ENCODE measurements at regions not wholly inside any gene's neighbourhood (a gene's known extent, or its start where the extent isn't known, plus 50 kb on each side); places are given as distances from the start of the nearest gene placed in this dataset.

DNA sequence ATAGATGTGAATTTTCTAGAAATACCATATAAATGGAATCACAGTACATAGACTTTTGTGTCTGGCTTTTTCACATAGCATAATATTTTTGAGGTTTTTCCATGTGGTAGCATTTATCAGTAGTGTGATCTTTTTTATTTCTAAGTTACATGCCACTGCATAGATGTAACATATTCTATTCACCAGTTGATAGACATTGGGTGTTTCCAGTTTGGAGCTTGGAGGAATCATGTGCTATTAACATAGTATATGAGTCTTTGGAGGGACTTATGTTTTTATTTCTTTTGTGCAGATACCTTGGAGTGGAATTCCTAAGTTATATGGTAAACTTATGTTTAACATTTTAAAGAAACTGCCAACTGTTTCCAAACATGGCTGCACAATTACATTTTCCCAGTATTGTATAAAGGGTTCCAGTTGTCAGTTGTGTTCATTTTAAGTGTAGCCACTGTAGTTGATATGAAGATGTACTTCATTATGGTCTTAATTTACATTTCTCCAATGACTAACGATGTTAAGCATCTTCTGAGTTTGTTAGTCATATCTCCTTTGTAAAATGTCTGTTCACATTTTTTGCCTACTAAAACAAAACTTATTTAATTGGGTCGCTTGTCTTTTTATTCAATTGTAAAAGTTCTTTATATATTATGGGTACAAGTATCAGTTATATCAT, 145.7 kb upstream of the TRPC6 start:
- WGBS: 90% methylated on average over 2 of the region's 2 CpGs
- no peak for DNase-seq (ENCODE audit: low spot score)
- H3K4me3 ChIP-seq: no peak overlapping the region
- H3K36me3 ChIP-seq: no peaks in the 10 kb centered on the region
- no peak overlapping the region for H3K27ac ChIP-seq
- H3K9me3 ChIP-seq: no peaks in the 10 kb centered on the region
- no peaks in the 10 kb centered on the region for H3K4me1 ChIP-seq (replicated peaks)
- no peak for TF ChIP-seq POLR2AphosphoS5 (IDR thresholded peaks at IDR 0.05)
- TF ChIP-seq POLR2A (IDR thresholded peaks at IDR 0.05): no peak
- TF ChIP-seq, protein P1, sequence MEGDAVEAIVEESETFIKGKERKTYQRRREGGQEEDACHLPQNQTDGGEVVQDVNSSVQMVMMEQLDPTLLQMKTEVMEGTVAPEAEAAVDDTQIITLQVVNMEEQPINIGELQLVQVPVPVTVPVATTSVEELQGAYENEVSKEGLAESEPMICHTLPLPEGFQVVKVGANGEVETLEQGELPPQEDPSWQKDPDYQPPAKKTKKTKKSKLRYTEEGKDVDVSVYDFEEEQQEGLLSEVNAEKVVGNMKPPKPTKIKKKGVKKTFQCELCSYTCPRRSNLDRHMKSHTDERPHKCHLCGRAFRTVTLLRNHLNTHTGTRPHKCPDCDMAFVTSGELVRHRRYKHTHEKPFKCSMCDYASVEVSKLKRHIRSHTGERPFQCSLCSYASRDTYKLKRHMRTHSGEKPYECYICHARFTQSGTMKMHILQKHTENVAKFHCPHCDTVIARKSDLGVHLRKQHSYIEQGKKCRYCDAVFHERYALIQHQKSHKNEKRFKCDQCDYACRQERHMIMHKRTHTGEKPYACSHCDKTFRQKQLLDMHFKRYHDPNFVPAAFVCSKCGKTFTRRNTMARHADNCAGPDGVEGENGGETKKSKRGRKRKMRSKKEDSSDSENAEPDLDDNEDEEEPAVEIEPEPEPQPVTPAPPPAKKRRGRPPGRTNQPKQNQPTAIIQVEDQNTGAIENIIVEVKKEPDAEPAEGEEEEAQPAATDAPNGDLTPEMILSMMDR (IDR thresholded peaks at IDR 0.05): no peak
- H3K27me3 ChIP-seq (replicated peaks; ENCODE audit: insufficient read depth): no peaks in the 10 kb centered on the region
- intact Hi-C loops (cut with DNase I): no loop called here

DNA sequence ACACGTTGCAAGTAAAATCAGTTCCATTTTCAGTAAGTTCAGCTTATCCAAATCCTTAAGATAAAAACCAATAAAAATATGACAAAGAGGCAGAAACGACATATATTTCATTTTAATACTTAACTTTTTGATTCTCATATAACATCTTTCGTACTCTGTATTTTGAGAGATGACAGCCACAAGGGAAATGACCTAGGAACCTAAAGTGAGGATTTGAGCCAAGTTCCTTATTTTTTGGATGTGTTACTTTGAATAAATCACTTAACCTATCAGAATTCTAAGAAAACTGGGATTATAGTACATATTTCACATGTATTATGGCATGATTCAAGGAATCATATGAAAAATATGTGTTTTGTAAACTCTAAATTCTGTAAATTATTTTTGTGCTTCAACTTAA, 143.6 kb upstream of the TRPC6 start:
- H3K27me3 ChIP-seq (replicated peaks; ENCODE audit: insufficient read depth): no peaks in the 10 kb centered on the region

DNA sequence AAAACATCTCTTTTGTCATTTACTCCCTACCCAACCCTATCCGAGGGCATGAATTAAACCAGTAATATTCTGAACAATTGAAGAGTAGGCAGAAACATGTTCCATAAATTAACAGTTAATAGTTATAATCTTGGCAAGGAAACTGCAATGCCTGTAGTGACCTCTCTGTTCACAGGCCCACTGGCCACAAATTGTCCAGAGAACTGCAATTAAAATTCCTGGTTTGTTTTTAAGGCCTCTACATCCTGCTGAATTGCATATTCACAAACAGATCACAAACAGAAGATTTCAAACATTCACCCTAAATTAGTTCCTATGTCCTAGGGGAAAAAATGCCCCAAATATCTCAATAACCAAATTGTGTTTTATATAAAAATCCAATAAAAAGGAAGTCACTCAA, 143.2 kb upstream of the TRPC6 start:
- Histone ChIP-seq H3K36me3 (no peaks in the 10 kb centered on the region), H3K4me3 (no peak overlapping the region), H3K9me3 (no peaks in the 10 kb centered on the region), H3K27me3 (replicated peaks; ENCODE audit: insufficient read depth) (no peaks in the 10 kb centered on the region), H3K4me1 (replicated peaks) (no peaks in the 10 kb centered on the region), H3K27ac (no peak overlapping the region)
- WGBS: 8% methylated on average over 1 of the region's 1 CpG
- no peak for DNase-seq (ENCODE audit: low spot score)
- TF ChIP-seq POLR2AphosphoS5 (IDR thresholded peaks at IDR 0.05) (no peak), POLR2A (IDR thresholded peaks at IDR 0.05) (no peak)
- TF ChIP-seq, protein P1 (IDR thresholded peaks at IDR 0.05): no peak
- intact Hi-C loops (cut with DNase I): no loop called here

More for the DNA sequence above, 143.6 kb upstream of the TRPC6 start:
- TF ChIP-seq POLR2A (IDR thresholded peaks at IDR 0.05): no peak
- no peak for TF ChIP-seq POLR2AphosphoS5 (IDR thresholded peaks at IDR 0.05)
- TF ChIP-seq, protein P1 (IDR thresholded peaks at IDR 0.05): no peak
- whole genome bisulfite sequencing: 42% methylated on average over 3 of the region's 3 CpGs
- Histone ChIP-seq H3K27ac (no peak overlapping the region), H3K4me1 (replicated peaks) (no peaks in the 10 kb centered on the region), H3K9me3 (no peaks in the 10 kb centered on the region), H3K4me3 (no peak overlapping the region), H3K36me3 (no peaks in the 10 kb centered on the region)
- DNase-seq (ENCODE audit: low spot score): no peak
- intact Hi-C loops (cut with DNase I): no loop called here

DNA sequence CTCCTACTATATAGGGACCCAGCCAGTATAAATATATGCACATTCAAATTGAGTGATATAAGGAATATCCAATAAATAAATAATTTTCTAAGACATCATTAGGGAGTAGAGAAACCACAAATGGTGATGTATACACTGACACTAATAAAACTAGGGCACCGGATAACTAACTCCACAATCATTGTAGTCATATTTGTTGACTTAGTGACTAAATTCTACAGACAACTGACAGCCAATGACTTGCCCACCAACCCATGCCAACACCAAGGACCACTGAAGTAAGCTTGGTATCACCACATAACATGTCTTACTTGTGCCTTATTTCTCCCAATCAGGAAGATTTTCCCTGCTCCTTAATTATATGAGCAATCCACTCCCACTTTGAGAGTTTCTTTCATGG, 139.6 kb upstream of the TRPC6 start:
- Histone ChIP-seq H3K36me3 (no peaks in the 10 kb centered on the region), H3K27me3 (replicated peaks; ENCODE audit: insufficient read depth) (no peaks in the 10 kb centered on the region), H3K9me3 (no peaks in the 10 kb centered on the region), H3K4me1 (replicated peaks) (no peaks in the 10 kb centered on the region), H3K27ac (no peak overlapping the region), H3K4me3 (no peak overlapping the region)
- no peak for DNase-seq (ENCODE audit: low spot score)
- WGBS: 57% methylated on average over 1 of the region's 1 CpG
- TF ChIP-seq POLR2AphosphoS5 (IDR thresholded peaks at IDR 0.05): no peak
- TF ChIP-seq POLR2A (IDR thresholded peaks at IDR 0.05): no peak
- TF ChIP-seq, protein P1 (IDR thresholded peaks at IDR 0.05): no peak
- intact Hi-C loops (cut with DNase I): no loop called here

DNA sequence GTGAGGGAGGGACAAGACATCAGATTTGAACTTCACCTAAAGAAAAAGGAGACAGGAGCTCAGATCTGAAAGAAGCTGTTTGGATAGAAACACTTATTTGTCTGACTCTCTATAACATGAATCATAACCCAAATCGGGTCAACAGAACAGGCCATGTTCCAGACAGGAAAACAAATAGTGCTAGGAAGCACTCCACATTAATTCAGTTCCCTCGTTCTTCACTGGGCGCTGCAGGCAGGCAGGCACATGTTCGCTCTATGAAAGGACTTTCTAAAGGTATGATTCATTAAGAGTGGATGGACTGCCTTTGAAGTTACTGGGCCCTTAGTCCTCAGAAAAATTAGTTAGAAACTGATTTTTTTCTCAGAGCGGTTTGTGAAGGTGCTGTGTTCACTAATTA, 137.5 kb upstream of the TRPC6 start:
- DNase-seq (ENCODE audit: low spot score): peak; percentile 40
- no peak overlapping the region for H3K27ac ChIP-seq
- intact Hi-C loops (cut with DNase I): no loop called here
- no peak overlapping the region for H3K4me3 ChIP-seq
- H3K4me1 ChIP-seq (replicated peaks): no peaks in the 10 kb centered on the region
- whole genome bisulfite sequencing: 28% methylated on average over 5 of the region's 5 CpGs
- TF ChIP-seq POLR2AphosphoS5 (IDR thresholded peaks at IDR 0.05): peak; percentile 36
- TF ChIP-seq, protein P1 (IDR thresholded peaks at IDR 0.05): no peak
- no peak for TF ChIP-seq POLR2A (IDR thresholded peaks at IDR 0.05)
- H3K36me3 ChIP-seq: no peaks in the 10 kb centered on the region
- H3K9me3 ChIP-seq: no peaks in the 10 kb centered on the region
- no peaks in the 10 kb centered on the region for H3K27me3 ChIP-seq (replicated peaks; ENCODE audit: insufficient read depth)

All from prostate gland (tissue), 2 donors.